ENCODE measurements at regions not wholly inside any gene's neighbourhood (a gene's known extent, or its start where the extent isn't known, plus 50 kb on each side); places are given as distances from the start of the nearest gene placed in this dataset.
A peak's percentile ranks its signal among the peaks of the same experiment; 100 is the strongest.

GRCh38 chr4:28665306-28665705, 1804.7 kb downstream of the STIM2 start:
- TF ChIP-seq CTCF (IDR thresholded peaks at IDR 0.05) = no peak

GRCh38 chr4:28675582-28675981, 1814.9 kb downstream of the STIM2 start:
- TF ChIP-seq CTCF (IDR thresholded peaks at IDR 0.05) = no peak

GRCh38 chr4:28677808-28678207, 1817.2 kb downstream of the STIM2 start:
- no peak for TF ChIP-seq CTCF (IDR thresholded peaks at IDR 0.05)

- TF ChIP-seq CTCF (IDR thresholded peaks at IDR 0.05) = no peak
Observed at GRCh38 chr4:28682847-28683246, 1822.2 kb downstream of the STIM2 start.

- peak; percentile 61; the same call in 1 of the 2 replicates for TF ChIP-seq CTCF (IDR thresholded peaks at IDR 0.05)
Observed at GRCh38 chr4:28686618-28687017, 1826.0 kb downstream of the STIM2 start.

GRCh38 chr4:28690890-28691289, 1830.2 kb downstream of the STIM2 start:
- TF ChIP-seq CTCF (IDR thresholded peaks at IDR 0.05) = no peak

- TF ChIP-seq CTCF (IDR thresholded peaks at IDR 0.05) = no peak
Observed at GRCh38 chr4:28702571-28702970, 1841.9 kb downstream of the STIM2 start.

- no peak for TF ChIP-seq CTCF (IDR thresholded peaks at IDR 0.05)
Observed at GRCh38 chr4:28709891-28710290, 1849.2 kb downstream of the STIM2 start.
